Keratinocyte (primary cell): ENCODE measurements at regions not wholly inside any gene's neighbourhood (a gene's known extent, or its start where the extent isn't known, plus 50 kb on each side); places are given as distances from the start of the nearest gene placed in this dataset.
"Not testable (repeated sequence)": the region's sequence is repeated elsewhere in the genome, so short reads cannot be mapped to it uniquely, and the experiment has no call there.

Source experiments
- DNase-seq: peaks from one replicate; pipeline ENCODE4 v3.0.0-alpha.2; 2011; ENCODE audit warnings: low read depth, missing footprints, low spot score
- FAIRE-seq: peaks from 2 replicates; lab custom pipeline; 2011; peaks lifted over from hg19 to GRCh38; lab: Jason Lieb, UNC
- H2AFZ ChIP-seq: 2 replicates; pipeline ENCODE4 v1.6.0; 2012; ENCODE audit warnings: low read length, control low read depth, inconsistent platforms; ENCODE audit not compliant: control insufficient read depth
- H3K27ac ChIP-seq: 2 replicates; pipeline ENCODE4 v1.5.1; 2011; ENCODE audit warnings: low read length; ENCODE audit not compliant: control insufficient read depth, insufficient read depth
- H3K27me3 ChIP-seq: 3 replicates; pipeline ENCODE4 v1.6.0; 2011; ENCODE audit warnings: low read length; ENCODE audit not compliant: control insufficient read depth, insufficient read depth; ENCODE audit errors: extremely low read depth
- H3K36me3 ChIP-seq, 2 experiments: 2 replicates in 1 of 2; 3 replicates in 1 of 2; pipeline ENCODE4 v1.5.1; 2011; ENCODE audit warnings: low read length in 2 of 2, mild to moderate bottlenecking in 1 of 2; ENCODE audit not compliant: control insufficient read depth in 2 of 2, insufficient read depth in 2 of 2; ENCODE audit errors: extremely low read depth in 1 of 2
- H3K4me1 ChIP-seq: 3 replicates; pipeline ENCODE4 v1.5.1; 2011; ENCODE audit warnings: low read length; ENCODE audit not compliant: control insufficient read depth, insufficient read depth; ENCODE audit errors: extremely low read depth
- H3K4me2 ChIP-seq: 3 replicates; pipeline ENCODE4 v1.6.0; 2011; ENCODE audit warnings: low read depth, low read length; ENCODE audit not compliant: control insufficient read depth, insufficient read depth; ENCODE audit errors: extremely low read depth
- H3K4me3 ChIP-seq, 3 experiments: fragments of 200-600 bp in 1 of 3; sonication (generic) in 1 of 3; 2 replicates in 2 of 3; 3 replicates in 1 of 3; pipeline ENCODE4 v1.5.1; 2011 to 2016; ENCODE audit warnings: low read length in 3 of 3, mild to moderate bottlenecking in 3 of 3, control low read depth in 2 of 3, inconsistent platforms in 1 of 3, low read depth in 1 of 3, mixed read lengths in 1 of 3, mixed run types in 1 of 3, moderate library complexity in 1 of 3; ENCODE audit not compliant: control insufficient read depth in 2 of 3, insufficient read depth in 2 of 3; ENCODE audit errors: extremely low read depth in 1 of 3
- H3K79me2 ChIP-seq: 2 replicates; pipeline ENCODE4 v1.6.0; 2012; ENCODE audit warnings: low read length; ENCODE audit not compliant: control insufficient read depth, insufficient read depth
- H3K9ac ChIP-seq: 3 replicates; pipeline ENCODE4 v1.6.0; 2011; ENCODE audit warnings: low read length; ENCODE audit not compliant: control insufficient read depth, insufficient read depth; ENCODE audit errors: extremely low read depth
- H3K9me1 ChIP-seq: 3 replicates; pipeline ENCODE4 v1.6.0; 2011; ENCODE audit warnings: low read length; ENCODE audit not compliant: control insufficient read depth, insufficient read depth; ENCODE audit errors: extremely low read depth
- H3K9me3 ChIP-seq: 2 replicates; pipeline ENCODE4 v1.5.1; 2012; ENCODE audit warnings: low read depth, low read length; ENCODE audit not compliant: control insufficient read depth
- H4K20me1 ChIP-seq: 3 replicates; pipeline ENCODE4 v1.6.0; 2011; ENCODE audit warnings: low read length; ENCODE audit not compliant: control insufficient read depth, insufficient read depth; ENCODE audit errors: extremely low read depth
- CTCF ChIP-seq, 3 experiments: IDR thresholded peaks in 1 of 3; conservative IDR thresholded peaks in 1 of 3; optimal IDR thresholded peaks in 1 of 3; 2 replicates in 2 of 3; 3 replicates in 1 of 3; pipeline versions ENCODE3 to v1.5.1; 2011; ENCODE audit warnings: low read length in 3 of 3, mild to moderate bottlenecking in 3 of 3, moderate library complexity in 2 of 3, control low read depth in 1 of 3, inconsistent platforms in 1 of 3; ENCODE audit not compliant: insufficient read depth in 2 of 3; ENCODE audit errors: extremely low read depth in 1 of 3
- EZH2 ChIP-seq: IDR thresholded peaks from one replicate; pipeline ENCODE4 v1.6.1; 2012; ENCODE audit warnings: inconsistent platforms, mild to moderate bottlenecking, low read length, moderate library complexity
- dilution Hi-C: fragments of 300-500 bp; cut with MboI; formaldehyde crosslinking; loops from one replicate; pipeline ENCODE4 v1.7.0; 2020; ENCODE audit warnings: low sequenced_read_pairs; ENCODE audit not compliant: extremely low pct_ligation_motif_present

GRCh38 chr6:133787859-133788505 lies 100.9 kb upstream of the TCF21 start:
- no peak for FAIRE-seq
- dilution Hi-C loops, result no loop called here
- TF ChIP-seq CTCF (optimal IDR thresholded peaks at IDR 0.05 in 1 of 3, IDR thresholded peaks at IDR 0.05 in 1 of 3, conservative IDR thresholded peaks at IDR 0.05 in 1 of 3; ENCODE audit: extremely low read depth in 1 of 3, insufficient read depth in 2 of 3, low read length in 3 of 3), result no peak
- TF ChIP-seq EZH2, result no peak

GRCh38 chr6:133788556-133788955 lies 100.4 kb upstream of the TCF21 start:
- Histone ChIP-seq H3K4me2 (no peak overlapping the region), H3K4me1 (no peaks in the 10 kb centered on the region), H3K9me1 (no peaks in the 10 kb centered on the region), H2AFZ (no peak overlapping the region), H4K20me1 (no peaks in the 10 kb centered on the region), H3K9me3 (no peaks in the 10 kb centered on the region), H3K4me3 (no peak overlapping the region), H3K9ac (no peak overlapping the region), H3K36me3 (no peaks in the 10 kb centered on the region), H3K79me2 (no peaks in the 10 kb centered on the region), H3K27ac (no peak overlapping the region), H3K27me3 (no peaks in the 10 kb centered on the region)
- TF ChIP-seq EZH2, result no peak
- no peak for TF ChIP-seq CTCF (optimal IDR thresholded peaks at IDR 0.05 in 1 of 3, IDR thresholded peaks at IDR 0.05 in 1 of 3, conservative IDR thresholded peaks at IDR 0.05 in 1 of 3; ENCODE audit: extremely low read depth in 1 of 3, insufficient read depth in 2 of 3, low read length in 3 of 3)
- dilution Hi-C loops, result no loop called here
- no peak for DNase-seq
- no peak for FAIRE-seq

More at GRCh38 chr6:133787859-133788505, 100.9 kb upstream of the TCF21 start:
- no peaks in the 10 kb centered on the region for H3K27me3 ChIP-seq
- no peak overlapping the region for H3K4me3 ChIP-seq
- H3K4me2 ChIP-seq, result no peak overlapping the region
- no peak overlapping the region for H2AFZ ChIP-seq
- no peaks in the 10 kb centered on the region for H3K9me3 ChIP-seq
- H3K9ac ChIP-seq, result no peak overlapping the region
- DNase-seq, result no peak
- H3K36me3 ChIP-seq, result no peaks in the 10 kb centered on the region
- no peaks in the 10 kb centered on the region for H3K79me2 ChIP-seq
- no peaks in the 10 kb centered on the region for H3K9me1 ChIP-seq
- H3K27ac ChIP-seq, result no peak overlapping the region
- H4K20me1 ChIP-seq, result no peaks in the 10 kb centered on the region
- no peaks in the 10 kb centered on the region for H3K4me1 ChIP-seq

- H3K4me3 ChIP-seq, H4K20me1 ChIP-seq, H3K9me1 ChIP-seq, DNase-seq, H3K27ac ChIP-seq, H2AFZ ChIP-seq, dilution Hi-C loops, H3K27me3 ChIP-seq, H3K36me3 ChIP-seq, H3K9ac ChIP-seq, H3K79me2 ChIP-seq, H3K9me3 ChIP-seq, H3K4me2 ChIP-seq, FAIRE-seq, H3K4me1 ChIP-seq: not testable (repeated sequence)
Observed at GRCh38 chr6:133789449-133789848, 99.5 kb upstream of the TCF21 start.

GRCh38 chr6:133790756-133791155 lies 98.2 kb upstream of the TCF21 start:
- H3K4me3 ChIP-seq, H3K27ac ChIP-seq, H3K4me1 ChIP-seq, H3K79me2 ChIP-seq, FAIRE-seq, dilution Hi-C loops, H3K27me3 ChIP-seq, H3K36me3 ChIP-seq, H3K9me1 ChIP-seq, H3K9ac ChIP-seq, H4K20me1 ChIP-seq, H3K9me3 ChIP-seq, H3K4me2 ChIP-seq, DNase-seq, H2AFZ ChIP-seq: not testable (repeated sequence)
